MM.1S (cell line): ENCODE measurements at regions not wholly inside any gene's neighbourhood (a gene's known extent, or its start where the extent isn't known, plus 50 kb on each side); places are given as distances from the start of the nearest gene placed in this dataset.

Source experiments
- DNase-seq: peaks from one replicate; pipeline ENCODE4 v3.0.0-alpha.2; 2015
- H2AFZ ChIP-seq: fragments of 300-600 bp; sonication (generic); 2 replicates; pipeline ENCODE4 v1.6.0; 2016; ENCODE audit warnings: antibody characterized with exemption, low read length
- H3F3A ChIP-seq: fragments of 300-600 bp; sonication (generic); 2 replicates; pipeline ENCODE4 v1.6.1; 2016; ENCODE audit warnings: mild to moderate bottlenecking, antibody characterized with exemption, low read length, moderate library complexity, mixed read lengths; ENCODE audit not compliant: insufficient read depth
- H3K27ac ChIP-seq: fragments of 300-600 bp; sonication (generic); 2 replicates; pipeline ENCODE4 v1.5.1; 2016; ENCODE audit warnings: mild to moderate bottlenecking, low read length
- H3K27me3 ChIP-seq: fragments of 300-600 bp; sonication (generic); replicated peaks from 2 replicates; pipeline ENCODE4 v1.6.0; 2016; ENCODE audit warnings: low read length; ENCODE audit not compliant: insufficient read depth
- H3K36me3 ChIP-seq: fragments of 300-600 bp; sonication (generic); replicated peaks from 2 replicates; pipeline ENCODE4 v1.6.1; 2016; ENCODE audit warnings: mild to moderate bottlenecking, low read length, mixed read lengths; ENCODE audit not compliant: insufficient read depth
- H3K4me1 ChIP-seq: fragments of 300-600 bp; sonication (generic); 2 replicates; pipeline ENCODE4 v1.6.1; 2016; ENCODE audit warnings: low read length, mixed read lengths
- H3K4me2 ChIP-seq: fragments of 300-600 bp; sonication (generic); 2 replicates; pipeline ENCODE4 v1.6.0; 2016; ENCODE audit warnings: low read depth, low read length
- H3K4me3 ChIP-seq: fragments of 300-600 bp; sonication (generic); 2 replicates; pipeline ENCODE4 v1.5.1; 2016; ENCODE audit warnings: low read length, mixed read lengths
- H3K79me2 ChIP-seq: fragments of 300-600 bp; sonication (generic); 2 replicates; pipeline ENCODE4 v1.6.1; 2016; ENCODE audit warnings: mixed run types, low read length, mixed read lengths
- H3K9ac ChIP-seq: fragments of 300-600 bp; sonication (generic); 2 replicates; pipeline ENCODE4 v1.6.1; 2016; ENCODE audit warnings: low read length, mixed read lengths
- H3K9me2 ChIP-seq: fragments of 300-600 bp; sonication (generic); replicated peaks from 2 replicates; pipeline ENCODE4 v1.6.1; 2016; ENCODE audit warnings: mild to moderate bottlenecking, low read length, mixed read lengths; ENCODE audit not compliant: insufficient read depth
- H3K9me3 ChIP-seq: fragments of 300-600 bp; sonication (generic); replicated peaks from 2 replicates; pipeline ENCODE4 v1.6.1; 2016; ENCODE audit warnings: mild to moderate bottlenecking, low read length, mixed read lengths; ENCODE audit not compliant: insufficient read depth
- H4K20me1 ChIP-seq: fragments of 300-600 bp; sonication (generic); 2 replicates; pipeline ENCODE4 v1.6.1; 2016; ENCODE audit warnings: mild to moderate bottlenecking, low read length, moderate library complexity, mixed read lengths; ENCODE audit not compliant: insufficient read depth
- EZH2 ChIP-seq: fragments of 300-600 bp; sonication (generic); optimal IDR thresholded peaks from 2 replicates; pipeline ENCODE3; 2017; ENCODE audit warnings: low read depth, mild to moderate bottlenecking, antibody characterized with exemption, low read length, mixed read lengths
- EZH2phosphoT487 ChIP-seq: fragments of 300-600 bp; sonication (generic); IDR thresholded peaks from 2 replicates; pipeline ENCODE4 v1.6.1; 2018; ENCODE audit warnings: antibody characterized with exemption, low read length
- TF ChIP-seq, protein P1 (sequence below): fragments of 300-600 bp; sonication (generic); IDR thresholded peaks from 2 replicates; pipeline ENCODE4 v1.5.1; 2016; ENCODE audit warnings: antibody characterized with exemption, low read length, mixed read lengths

DNA sequence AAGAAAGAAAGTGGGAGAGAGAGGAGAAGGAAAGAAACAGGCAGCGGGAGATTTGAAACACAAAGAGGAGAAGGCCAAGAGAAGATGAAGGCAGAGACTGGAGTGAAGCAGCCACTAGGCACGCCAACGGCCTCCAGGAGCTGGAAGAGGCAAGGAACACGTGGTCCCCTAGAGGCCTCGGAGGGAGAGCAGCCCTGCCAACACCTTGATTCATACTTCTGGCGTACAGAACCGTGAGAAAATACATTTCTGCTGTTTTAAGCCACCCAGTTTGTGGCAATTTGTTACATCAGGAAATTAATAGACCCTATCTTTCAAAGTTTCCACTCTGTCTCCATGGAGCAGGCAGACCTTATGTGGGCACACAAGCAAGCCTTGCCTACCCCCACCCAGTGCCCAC, 133.4 kb downstream of the ACTL7B start:
- no peaks in the 10 kb centered on the region for H3K36me3 ChIP-seq
- no peaks in the 10 kb centered on the region for H3K9me3 ChIP-seq
- TF ChIP-seq, protein P1, sequence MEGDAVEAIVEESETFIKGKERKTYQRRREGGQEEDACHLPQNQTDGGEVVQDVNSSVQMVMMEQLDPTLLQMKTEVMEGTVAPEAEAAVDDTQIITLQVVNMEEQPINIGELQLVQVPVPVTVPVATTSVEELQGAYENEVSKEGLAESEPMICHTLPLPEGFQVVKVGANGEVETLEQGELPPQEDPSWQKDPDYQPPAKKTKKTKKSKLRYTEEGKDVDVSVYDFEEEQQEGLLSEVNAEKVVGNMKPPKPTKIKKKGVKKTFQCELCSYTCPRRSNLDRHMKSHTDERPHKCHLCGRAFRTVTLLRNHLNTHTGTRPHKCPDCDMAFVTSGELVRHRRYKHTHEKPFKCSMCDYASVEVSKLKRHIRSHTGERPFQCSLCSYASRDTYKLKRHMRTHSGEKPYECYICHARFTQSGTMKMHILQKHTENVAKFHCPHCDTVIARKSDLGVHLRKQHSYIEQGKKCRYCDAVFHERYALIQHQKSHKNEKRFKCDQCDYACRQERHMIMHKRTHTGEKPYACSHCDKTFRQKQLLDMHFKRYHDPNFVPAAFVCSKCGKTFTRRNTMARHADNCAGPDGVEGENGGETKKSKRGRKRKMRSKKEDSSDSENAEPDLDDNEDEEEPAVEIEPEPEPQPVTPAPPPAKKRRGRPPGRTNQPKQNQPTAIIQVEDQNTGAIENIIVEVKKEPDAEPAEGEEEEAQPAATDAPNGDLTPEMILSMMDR = no peak
- TF ChIP-seq EZH2phosphoT487 = no peak
- TF ChIP-seq EZH2 = no peak
- no peaks in the 10 kb centered on the region for H3K79me2 ChIP-seq
- H3K9me2 ChIP-seq = no peaks in the 10 kb centered on the region
- no peaks in the 10 kb centered on the region for H3K4me1 ChIP-seq
- no peaks in the 10 kb centered on the region for H3K27me3 ChIP-seq
- H3K4me2 ChIP-seq = no peak overlapping the region
- no peaks in the 10 kb centered on the region for H3F3A ChIP-seq
- H3K27ac ChIP-seq = no peak overlapping the region
- no peak overlapping the region for H3K4me3 ChIP-seq
- H2AFZ ChIP-seq = no peak overlapping the region
- no peak for DNase-seq
- H4K20me1 ChIP-seq = no peaks in the 10 kb centered on the region
- no peak overlapping the region for H3K9ac ChIP-seq

DNA sequence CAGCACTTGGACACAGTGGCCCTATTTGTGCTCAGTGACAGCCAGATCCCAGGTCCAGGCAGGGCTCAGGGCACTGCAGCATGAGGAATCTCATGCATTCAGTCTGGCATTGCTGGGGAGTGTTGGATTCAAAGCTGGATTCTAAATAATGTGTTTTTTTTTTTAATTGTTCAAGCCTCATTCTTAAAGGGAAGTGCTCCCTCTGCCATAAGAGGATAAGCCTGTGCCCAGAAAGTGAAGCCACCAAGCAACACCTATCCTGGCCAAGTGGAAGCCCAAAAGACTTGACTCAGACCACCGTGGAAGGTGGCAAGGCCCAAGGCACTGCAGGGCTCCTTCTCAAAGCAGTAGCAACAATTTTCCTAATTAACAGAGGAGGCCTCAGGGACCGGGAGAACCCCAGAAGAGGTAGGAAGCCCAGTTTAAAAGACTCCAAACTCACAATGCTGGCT, 135.6 kb downstream of the ACTL7B start:
- no peaks in the 10 kb centered on the region for H3K36me3 ChIP-seq
- no peak for DNase-seq
- H3K4me2 ChIP-seq = no peak overlapping the region
- H4K20me1 ChIP-seq = no peaks in the 10 kb centered on the region
- no peak overlapping the region for H3K9ac ChIP-seq
- H3K4me3 ChIP-seq = no peak overlapping the region
- H3K27me3 ChIP-seq = no peaks in the 10 kb centered on the region
- TF ChIP-seq, protein P1 = no peak
- TF ChIP-seq EZH2 (no peak), EZH2phosphoT487 (no peak)
- no peak overlapping the region for H2AFZ ChIP-seq
- no peaks in the 10 kb centered on the region for H3F3A ChIP-seq
- H3K4me1 ChIP-seq = no peaks in the 10 kb centered on the region
- H3K27ac ChIP-seq = no peak overlapping the region
- no peaks in the 10 kb centered on the region for H3K9me3 ChIP-seq
- H3K79me2 ChIP-seq = no peaks in the 10 kb centered on the region
- H3K9me2 ChIP-seq = no peaks in the 10 kb centered on the region

DNA sequence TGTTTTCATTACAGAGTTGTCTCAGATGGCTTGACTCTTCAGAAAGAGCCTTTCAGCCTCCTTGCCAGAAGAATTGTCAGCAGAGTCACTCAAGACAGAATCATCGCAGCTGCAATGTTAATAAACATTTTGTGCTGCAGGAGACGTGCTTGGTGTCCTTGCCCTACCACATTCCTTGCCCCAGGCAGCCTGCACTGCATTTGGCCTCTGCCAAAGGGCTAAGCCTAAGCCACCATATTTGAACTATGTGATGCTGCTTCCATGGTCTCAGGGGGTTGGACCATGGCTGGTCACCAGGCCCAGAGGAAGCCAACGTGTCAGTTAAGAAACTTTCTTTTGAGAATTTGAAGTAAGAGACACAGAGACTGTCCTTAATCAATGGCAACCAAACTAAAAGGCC, 145.4 kb downstream of the ACTL7B start:
- H3K79me2 ChIP-seq = no peaks in the 10 kb centered on the region
- H3K9me3 ChIP-seq = no peaks in the 10 kb centered on the region
- H3K27ac ChIP-seq = no peak overlapping the region
- no peaks in the 10 kb centered on the region for H4K20me1 ChIP-seq
- no peak for TF ChIP-seq EZH2phosphoT487
- TF ChIP-seq, protein P1 = no peak
- no peak for TF ChIP-seq EZH2
- H2AFZ ChIP-seq = no peak overlapping the region
- no peak overlapping the region for H3K4me2 ChIP-seq
- no peaks in the 10 kb centered on the region for H3K9me2 ChIP-seq
- no peaks in the 10 kb centered on the region for H3F3A ChIP-seq
- no peak overlapping the region for H3K4me3 ChIP-seq
- no peak overlapping the region for H3K9ac ChIP-seq
- H3K27me3 ChIP-seq = no peaks in the 10 kb centered on the region
- no peak for DNase-seq
- no peaks in the 10 kb centered on the region for H3K4me1 ChIP-seq
- no peaks in the 10 kb centered on the region for H3K36me3 ChIP-seq
